H9 (cell line): ENCODE measurements at regions not wholly inside any gene's neighbourhood (a gene's known extent, or its start where the extent isn't known, plus 50 kb on each side); places are given as distances from the start of the nearest gene placed in this dataset.
"Not testable (repeated sequence)": the region's sequence is repeated elsewhere in the genome, so short reads cannot be mapped to it uniquely, and the experiment has no call there.

Experiments
- DNase-seq: peaks from one replicate; pipeline ENCODE4 v3.0.0-alpha.2; 2017
- H2AFZ ChIP-seq: one replicate; pipeline ENCODE4 v1.6.1; 2013; ENCODE audit warnings: mild to moderate bottlenecking, low read length, control low read depth, moderate library complexity
- H2AK5ac ChIP-seq: 2 replicates; pipeline ENCODE4 v1.6.1; 2013; ENCODE audit warnings: low read length, control low read depth, mixed read lengths; ENCODE audit not compliant: insufficient read length
- H2BK120ac ChIP-seq: one replicate; pipeline ENCODE4 v1.6.1; 2013; ENCODE audit warnings: low read depth, mild to moderate bottlenecking, low read length, control low read depth, inconsistent platforms; ENCODE audit not compliant: poor library complexity, severe bottlenecking
- H2BK12ac ChIP-seq: 2 replicates; pipeline ENCODE4 v1.6.1; 2013; ENCODE audit warnings: low read length, control low read depth, mixed read lengths, low read depth; ENCODE audit not compliant: insufficient read length
- H2BK15ac ChIP-seq: 2 replicates; pipeline ENCODE4 v1.6.1; 2013; ENCODE audit warnings: low read depth, low read length, control low read depth
- H2BK20ac ChIP-seq: one replicate; pipeline ENCODE4 v1.6.1; 2013; ENCODE audit warnings: low read depth, mild to moderate bottlenecking, low read length, control low read depth, inconsistent platforms; ENCODE audit not compliant: poor library complexity, severe bottlenecking
- H2BK5ac ChIP-seq: 2 replicates; pipeline ENCODE4 v1.6.1; 2013; ENCODE audit warnings: low read length, control low read depth, mixed read lengths; ENCODE audit not compliant: insufficient read length
- H3K14ac ChIP-seq: 2 replicates; pipeline ENCODE4 v1.6.1; 2013; ENCODE audit warnings: low read length, control low read depth; ENCODE audit not compliant: insufficient read depth
- H3K18ac ChIP-seq: 2 replicates; pipeline ENCODE4 v1.6.1; 2013; ENCODE audit warnings: low read depth, mild to moderate bottlenecking, mixed read lengths, low read length, control low read depth; ENCODE audit not compliant: insufficient read length
- H3K23ac ChIP-seq: 2 replicates; pipeline ENCODE4 v1.6.1; 2013; ENCODE audit warnings: low read length, control low read depth, mixed read lengths, low read depth; ENCODE audit not compliant: insufficient read length
- H3K23me2 ChIP-seq: 2 replicates; pipeline ENCODE4 v1.6.1; 2013; ENCODE audit warnings: low read depth, mild to moderate bottlenecking, mixed read lengths, low read length, control low read depth; ENCODE audit not compliant: insufficient read length, poor library complexity, severe bottlenecking
- H3K27ac ChIP-seq: 2 replicates; pipeline ENCODE4 v1.5.1; 2013; ENCODE audit warnings: low read length, control low read depth, mixed read lengths, low read depth; ENCODE audit not compliant: insufficient read length
- H3K27me3 ChIP-seq: 2 replicates; pipeline ENCODE4 v1.6.1; 2013; ENCODE audit warnings: low read length, control low read depth, inconsistent platforms; ENCODE audit not compliant: insufficient read depth
- H3K4ac ChIP-seq: 2 replicates; pipeline ENCODE4 v1.6.1; 2013; ENCODE audit warnings: low read depth, mild to moderate bottlenecking, control low read depth, inconsistent platforms, low read length, moderate library complexity
- H3K4me1 ChIP-seq: 2 replicates; pipeline ENCODE4 v1.6.1; 2013; ENCODE audit warnings: low read length, control low read depth, inconsistent platforms; ENCODE audit not compliant: insufficient read depth
- H3K4me2 ChIP-seq: 2 replicates; pipeline ENCODE4 v1.6.1; 2013; ENCODE audit warnings: low read length, control low read depth, mixed read lengths; ENCODE audit not compliant: insufficient read length, insufficient read depth
- H3K56ac ChIP-seq: 2 replicates; pipeline ENCODE4 v1.6.1; 2013; ENCODE audit warnings: low read depth, mild to moderate bottlenecking, mixed read lengths, low read length, control low read depth; ENCODE audit not compliant: insufficient read length
- H3K79me1 ChIP-seq: 2 replicates; pipeline ENCODE4 v1.6.1; 2013; ENCODE audit warnings: low read depth, mild to moderate bottlenecking, moderate library complexity, low read length, control low read depth, inconsistent platforms; ENCODE audit not compliant: insufficient read depth, poor library complexity, severe bottlenecking
- H3K79me2 ChIP-seq: 2 replicates; pipeline ENCODE4 v1.6.1; 2013; ENCODE audit warnings: low read length, control low read depth, inconsistent platforms; ENCODE audit not compliant: insufficient read depth
- H3K9ac ChIP-seq: 2 replicates; pipeline ENCODE4 v1.6.1; 2013; ENCODE audit warnings: low read length, control low read depth, mixed read lengths; ENCODE audit not compliant: insufficient read length; ENCODE audit errors: extremely low read depth
- H3K9me3 ChIP-seq: one replicate; pipeline ENCODE4 v1.6.1; 2013; ENCODE audit warnings: low read depth, low read length, inconsistent platforms; ENCODE audit not compliant: control insufficient read depth
- H3T11ph ChIP-seq: one replicate; pipeline ENCODE4 v1.6.1; 2013; ENCODE audit warnings: mild to moderate bottlenecking, low read length, control low read depth, inconsistent platforms
- H4K20me1 ChIP-seq: one replicate; pipeline ENCODE4 v1.6.1; 2013; ENCODE audit not compliant: control insufficient read depth, insufficient read length, insufficient read depth
- H4K5ac ChIP-seq: 2 replicates; pipeline ENCODE4 v1.6.1; 2013; ENCODE audit warnings: low read depth, mild to moderate bottlenecking, mixed read lengths, low read length, control low read depth; ENCODE audit not compliant: insufficient read length
- H4K8ac ChIP-seq: replicated peaks from 2 replicates; pipeline ENCODE4 v1.6.1; 2013; ENCODE audit warnings: low read length, control low read depth, mixed read lengths, low read depth; ENCODE audit not compliant: insufficient read length
- H4K91ac ChIP-seq: 2 replicates; pipeline ENCODE4 v1.6.1; 2013; ENCODE audit warnings: low read depth, mild to moderate bottlenecking, moderate library complexity, mixed read lengths, low read length, control low read depth; ENCODE audit not compliant: insufficient read length
- H3K27ac Mint-ChIP-seq, 3 experiments: 2 replicates in 2 of 3; 3 replicates in 1 of 3; pipeline ENCODE4 v1.8.0; 2020 to 2021; ENCODE audit warnings: mixed read lengths in 3 of 3, mild to moderate bottlenecking in 1 of 3, moderate library complexity in 1 of 3
- H3K27me3 Mint-ChIP-seq: 2 replicates; pipeline ENCODE4 v1.8.0; 2021; ENCODE audit warnings: low read depth, mild to moderate bottlenecking, moderate library complexity, mixed read lengths
- H3K36me3 Mint-ChIP-seq, 3 experiments: 2 replicates in 2 of 3; 3 replicates in 1 of 3; pipeline ENCODE4 v1.8.0; 2020 to 2021; ENCODE audit warnings: low read depth in 3 of 3, mixed read lengths in 3 of 3; ENCODE audit not compliant: insufficient read depth in 1 of 3
- H3K4me1 Mint-ChIP-seq, 2 experiments: 2 replicates each; pipeline ENCODE4 v1.8.0; 2020; ENCODE audit warnings: mixed read lengths in 2 of 2
- H3K4me3 Mint-ChIP-seq, 2 experiments: 2 replicates in 1 of 2; 3 replicates in 1 of 2; pipeline ENCODE4 v1.8.0; 2020 to 2021; ENCODE audit warnings: mild to moderate bottlenecking in 2 of 2, mixed read lengths in 2 of 2, moderate library complexity in 1 of 2
- H3K9me3 Mint-ChIP-seq, 2 experiments: 2 replicates in 1 of 2; 3 replicates in 1 of 2; pipeline ENCODE4 v1.8.0; 2020; ENCODE audit warnings: mild to moderate bottlenecking in 2 of 2, mixed read lengths in 2 of 2, moderate library complexity in 1 of 2
- CTCF ChIP-seq: fragments of 200-600 bp; sonication (generic); conservative IDR thresholded peaks from 3 replicates; pipeline ENCODE4 v1.8.0; 2021; ENCODE audit warnings: antibody characterized with exemption, mild to moderate bottlenecking
- WGBS: extraction: QIAGEN DNeasy Blood & Tissue Kit; methylation state at CpG from one replicate; pipeline ENCODE4 v1.1.7; 2013; ENCODE audit warnings: missing lambda C conversion rate, low lambda C conversion rate, mixed read lengths; ENCODE audit not compliant: insufficient read length; ENCODE audit errors: extremely low coverage; 5-methylcytosine and 5-hydroxymethylcytosine counted together

GRCh38 chr10:78672918-78673317 lies 395.8 kb upstream of the ZMIZ1 start:
- Mint-ChIP-seq H3K27ac (no peak overlapping the region), H3K4me3 (no peak overlapping the region), H3K9me3 (peaks cover 5 to 12% of the 10 kb centered on the region in 2 experiments), H3K4me1 (no peaks in the 10 kb centered on the region), H3K36me3 (peaks cover 0 to 5% (median 0%) of the 10 kb centered on the region in 3 experiments; a peak in 1 of 7 replicates), H3K27me3 (peaks cover 12% of the 10 kb centered on the region)
- Histone ChIP-seq H3K14ac (no peak overlapping the region), H3K4me2 (no peak overlapping the region), H3K23me2 (no peaks in the 10 kb centered on the region), H3K18ac (no peak overlapping the region), H3K27me3 (no peaks in the 10 kb centered on the region), H3K23ac (no peak overlapping the region), H2AFZ (no peak overlapping the region), H3K79me1 (no peaks in the 10 kb centered on the region), H3T11ph (no peak overlapping the region), H4K5ac (no peak overlapping the region), H3K4ac (no peak overlapping the region), H2BK120ac (no peak overlapping the region), H2AK5ac (no peak overlapping the region), H3K79me2 (no peaks in the 10 kb centered on the region), H3K9me3 (no peaks in the 10 kb centered on the region), H2BK12ac (no peak overlapping the region), H3K27ac (no peak overlapping the region), H4K8ac (no peak overlapping the region), H3K4me1 (no peaks in the 10 kb centered on the region), H3K56ac (no peak overlapping the region), H2BK5ac (no peak overlapping the region), H2BK15ac (no peak overlapping the region), H2BK20ac (no peak overlapping the region), H3K9ac (no peak overlapping the region), H4K91ac (no peak overlapping the region), H4K20me1 (no peaks in the 10 kb centered on the region)
- no peak for DNase-seq
- WGBS: no CpG with 5 or more reads among the region's 4 CpGs
- no peak for TF ChIP-seq CTCF

- H3K56ac ChIP-seq, H3K79me1 ChIP-seq, H2BK120ac ChIP-seq, H4K8ac ChIP-seq, H3K4me3 Mint-ChIP-seq, DNase-seq, H3K27ac ChIP-seq, H2BK12ac ChIP-seq, H3K79me2 ChIP-seq, H3K4me1 ChIP-seq, H4K91ac ChIP-seq, H3K27ac Mint-ChIP-seq, H2BK5ac ChIP-seq, H3K4me1 Mint-ChIP-seq, H3K23me2 ChIP-seq, H3K4ac ChIP-seq, H2BK20ac ChIP-seq, H3K9ac ChIP-seq, H4K5ac ChIP-seq, H2AFZ ChIP-seq, H4K20me1 ChIP-seq, H3K4me2 ChIP-seq, H2BK15ac ChIP-seq, H3T11ph ChIP-seq, H3K18ac ChIP-seq, H3K23ac ChIP-seq, H2AK5ac ChIP-seq, H3K14ac ChIP-seq, H3K27me3 ChIP-seq: not testable (repeated sequence)
- peaks cover 6 to 15% (median 14%) of the 10 kb centered on the region in 3 experiments for H3K36me3 Mint-ChIP-seq
- peaks cover 28 to 33% of the 10 kb centered on the region in 2 experiments for H3K9me3 Mint-ChIP-seq
- peaks cover 18% of the 10 kb centered on the region for H3K27me3 Mint-ChIP-seq
- no CpG with 5 or more reads among the region's 7 CpGs for WGBS
- peaks cover 10% of the 10 kb centered on the region for H3K9me3 ChIP-seq
Observed at GRCh38 chr10:78681141-78681540, 387.6 kb upstream of the ZMIZ1 start.
